ENCODE measurements at regions not wholly inside any gene's neighbourhood (a gene's known extent, or its start where the extent isn't known, plus 50 kb on each side); places are given as distances from the start of the nearest gene placed in this dataset.
"Not testable (repeated sequence)": the region's sequence is repeated elsewhere in the genome, so short reads cannot be mapped to it uniquely, and the experiment has no call there.

DNA sequence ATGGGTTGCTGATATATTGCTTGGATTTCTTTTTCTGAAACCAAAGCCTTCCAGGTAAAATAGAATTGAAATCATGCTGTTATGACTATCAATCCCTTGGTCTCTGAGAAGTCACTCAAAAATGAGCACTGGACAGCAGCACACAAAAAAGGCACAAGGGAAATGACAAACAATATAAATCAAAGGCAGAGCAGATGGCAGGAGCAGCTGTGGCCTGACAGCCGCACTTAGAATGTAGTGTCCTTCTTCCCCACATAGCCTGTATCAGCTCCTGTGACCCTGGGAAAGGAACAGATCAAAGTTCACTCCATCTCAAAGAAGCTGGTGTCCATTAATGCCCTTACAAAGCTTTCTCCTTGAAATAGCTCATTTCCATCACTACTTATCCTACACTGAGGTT lies 326.7 kb downstream of the SUCLG1 start:
- DNase-seq (ENCODE audit: low read depth) = no peak

DNA sequence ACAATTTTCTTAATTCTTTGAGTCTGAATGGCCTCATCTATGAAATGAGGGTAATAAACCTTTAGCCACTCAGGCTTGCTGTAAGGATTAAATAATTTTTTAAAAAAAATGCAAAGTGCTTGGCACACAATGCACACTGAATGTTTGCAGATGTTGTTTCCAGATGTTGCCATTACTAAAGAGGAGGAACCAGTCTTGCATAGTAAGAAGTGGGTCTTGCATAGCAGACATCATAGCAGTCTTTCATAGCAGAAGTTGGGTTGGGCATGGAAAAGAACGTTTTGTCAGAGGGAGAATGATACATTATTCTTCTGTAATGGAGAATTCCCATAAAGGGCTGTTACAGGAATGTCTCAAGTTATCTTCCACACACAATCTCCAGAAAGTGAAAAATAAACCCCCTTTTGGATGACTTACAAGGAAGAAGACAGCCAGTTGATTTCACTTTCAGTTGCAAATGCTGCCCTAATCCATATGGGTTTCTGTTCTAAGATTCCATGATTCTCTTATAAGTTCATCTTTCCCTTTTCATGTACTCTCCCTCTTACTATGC lies 327.7 kb downstream of the SUCLG1 start:
- no peak for DNase-seq (ENCODE audit: low read depth)

DNA sequence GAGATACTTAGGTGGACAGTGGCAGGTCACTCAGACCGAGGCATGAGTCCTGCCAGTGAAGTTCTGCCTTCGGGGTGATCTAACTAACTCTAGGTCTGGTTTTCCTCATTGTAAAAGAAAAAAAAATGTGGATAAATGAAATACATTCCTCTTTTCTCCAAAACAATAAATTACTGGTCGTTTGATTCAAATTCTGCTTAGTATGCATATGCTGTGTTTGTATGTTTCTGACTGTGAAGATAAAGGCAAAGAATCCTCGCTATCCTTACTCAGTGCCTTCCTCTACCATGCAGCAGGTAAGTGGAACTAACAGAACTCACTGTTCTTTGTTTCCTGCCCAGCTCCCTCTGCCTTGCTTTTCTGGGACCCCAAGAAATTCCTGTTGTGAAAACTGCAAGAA lies 330.1 kb downstream of the SUCLG1 start:
- no peak for DNase-seq (ENCODE audit: low read depth)

DNA sequence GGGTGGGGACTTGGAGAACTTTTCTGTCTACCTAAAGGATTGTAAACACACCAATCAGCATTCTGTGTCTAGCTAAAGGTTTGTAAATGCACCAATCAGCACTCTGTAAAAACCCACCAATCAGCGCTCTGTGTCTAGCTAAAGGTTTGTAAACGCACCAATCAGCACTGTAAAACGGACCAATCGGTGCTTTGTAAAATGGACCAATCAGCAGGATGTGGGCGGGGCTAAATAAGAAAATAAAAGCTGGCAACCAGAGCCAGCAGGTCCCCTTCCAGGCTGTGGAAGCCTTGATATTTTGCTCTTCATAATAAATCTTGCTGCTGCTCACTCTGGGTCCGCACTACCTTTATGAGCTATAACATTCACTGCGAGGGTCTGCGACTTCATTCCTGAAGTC lies 331.3 kb downstream of the SUCLG1 start:
- not testable (repeated sequence) for DNase-seq (ENCODE audit: low read depth)

DNA sequence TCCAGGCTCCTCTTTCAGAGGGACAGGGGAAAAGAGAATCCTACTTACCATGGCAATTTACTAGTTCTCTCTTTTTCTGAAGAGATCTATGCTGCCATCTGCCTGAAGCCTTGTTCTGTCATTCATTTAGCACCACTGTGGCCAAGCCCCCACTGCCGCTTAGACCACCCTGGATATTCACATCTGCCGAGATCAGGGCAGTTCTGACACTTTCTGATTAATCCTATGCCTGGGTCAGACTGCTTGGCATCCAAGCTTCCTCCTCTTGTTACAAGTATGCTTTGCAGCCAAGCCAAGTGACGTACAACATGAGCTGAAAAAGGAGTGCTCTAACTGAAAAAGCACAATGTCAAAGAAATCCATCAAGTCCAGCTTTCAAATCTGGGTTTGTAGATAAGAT lies 332.6 kb downstream of the SUCLG1 start:
- DNase-seq (ENCODE audit: low read depth) = no peak

DNA sequence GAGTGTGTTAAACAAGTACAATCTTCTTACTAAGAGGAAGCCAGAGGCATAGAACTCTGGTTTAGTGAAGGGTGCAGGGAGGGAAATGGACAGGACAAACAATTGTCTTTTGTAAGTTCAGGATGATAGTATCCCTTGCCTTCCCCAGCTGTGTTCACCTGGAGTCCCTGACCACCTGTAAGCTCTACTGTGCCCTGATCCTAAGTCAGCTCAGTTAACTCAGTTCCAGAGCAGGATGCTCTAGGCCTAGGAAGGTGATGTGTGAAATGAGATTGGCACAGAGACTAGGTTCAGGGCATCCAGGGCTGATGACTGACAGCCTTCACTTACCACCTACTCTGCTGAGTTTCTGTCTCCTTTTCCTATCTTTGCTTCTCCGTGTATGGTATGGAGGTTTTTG lies 333.0 kb downstream of the SUCLG1 start:
- DNase-seq (ENCODE audit: low read depth) = no peak

- no peak for DNase-seq (ENCODE audit: low read depth)
Measured at GRCh38 chr2:84116143-84116542, 342.9 kb downstream of the SUCLG1 start.

DNA sequence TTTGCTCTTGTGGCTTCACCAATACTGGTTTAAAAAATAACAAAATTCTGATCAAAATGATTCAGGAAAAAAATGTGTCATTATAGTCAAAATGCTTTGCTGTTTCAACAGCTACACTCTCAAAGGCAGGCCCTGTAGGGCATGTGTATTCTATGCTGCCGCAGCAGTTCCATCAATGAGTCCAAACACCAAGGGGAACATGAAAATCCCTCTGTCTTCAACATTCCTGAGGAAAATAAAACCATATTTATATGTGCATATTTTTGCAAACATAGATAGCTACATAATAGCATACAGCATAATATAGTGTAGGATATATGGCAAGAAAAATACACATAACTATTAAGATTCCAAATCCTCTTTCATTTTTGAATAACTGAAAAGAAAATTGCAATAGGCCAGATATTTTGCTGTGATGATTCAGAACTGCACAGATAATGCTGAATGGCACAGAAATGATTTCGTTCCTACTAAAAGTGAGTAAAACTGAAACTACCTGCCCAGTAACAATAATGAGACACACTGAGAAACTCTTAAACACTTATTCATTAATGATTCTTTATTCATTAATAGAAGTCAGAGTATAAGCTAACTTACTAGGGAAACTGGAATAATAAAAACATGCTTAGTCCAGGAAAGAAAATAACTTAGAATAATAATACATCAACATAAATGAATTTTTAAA lies 343.8 kb downstream of the SUCLG1 start:
- DNase-seq (ENCODE audit: low read depth) = no peak

DNA sequence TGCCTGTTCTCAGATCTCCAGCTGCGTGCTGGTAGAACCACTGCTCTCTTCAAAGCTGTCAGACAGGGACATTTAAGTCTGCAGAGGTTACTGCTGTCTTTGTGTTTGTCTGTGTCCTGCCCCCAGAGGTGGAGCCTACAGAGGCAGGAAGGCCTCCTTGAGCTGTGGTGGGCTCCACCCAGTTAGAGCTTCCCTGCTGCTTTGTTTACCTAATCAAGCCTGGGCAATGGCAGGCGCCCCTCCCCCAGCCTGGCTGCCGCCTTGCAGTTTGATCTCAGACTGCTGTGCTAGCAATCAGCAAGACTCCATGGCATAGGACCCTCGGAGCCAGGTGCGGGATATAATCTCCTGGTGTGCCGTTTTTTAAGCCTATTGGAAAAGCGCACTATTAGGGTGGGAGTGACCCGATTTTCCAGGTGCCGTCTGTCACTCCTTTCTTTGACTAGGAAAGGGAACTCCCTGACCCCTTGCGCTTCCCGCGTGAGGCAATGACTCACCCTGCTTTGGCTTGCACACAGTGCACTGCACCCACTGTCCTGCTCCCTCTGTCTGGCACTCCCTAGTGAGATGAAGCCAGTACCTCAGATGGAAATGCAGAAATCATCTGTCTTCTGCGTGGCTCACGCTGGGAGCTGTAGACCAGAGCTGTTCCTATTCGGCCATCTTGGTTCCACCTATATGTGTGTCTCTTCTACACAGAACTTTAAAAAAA lies 355.1 kb downstream of the SUCLG1 start:
- not testable (repeated sequence) for DNase-seq (ENCODE audit: low read depth)

GRCh38 chr2:84102274-84102673 lies 356.8 kb downstream of the SUCLG1 start:
- DNase-seq (ENCODE audit: low read depth) = no peak

DNA sequence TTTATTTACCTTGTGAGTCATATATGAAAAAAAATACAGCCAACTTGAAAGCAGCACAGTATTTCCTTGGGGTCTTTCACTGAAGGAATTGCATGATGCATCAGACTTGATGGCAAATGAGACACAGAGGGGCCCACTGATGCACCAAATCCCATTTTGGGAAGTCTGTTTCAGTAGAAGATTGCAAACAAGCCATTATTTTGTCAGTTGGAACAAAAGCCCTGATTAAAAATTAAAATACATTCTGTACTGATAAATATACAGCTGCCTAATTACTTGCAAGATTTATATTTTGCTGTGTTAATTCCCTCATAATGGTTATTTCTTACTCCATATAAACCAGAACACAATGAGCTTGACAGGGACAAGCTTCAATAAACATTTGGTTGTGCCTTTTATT lies 370.4 kb downstream of the SUCLG1 start:
- no peak for DNase-seq (ENCODE audit: low read depth)

DNA sequence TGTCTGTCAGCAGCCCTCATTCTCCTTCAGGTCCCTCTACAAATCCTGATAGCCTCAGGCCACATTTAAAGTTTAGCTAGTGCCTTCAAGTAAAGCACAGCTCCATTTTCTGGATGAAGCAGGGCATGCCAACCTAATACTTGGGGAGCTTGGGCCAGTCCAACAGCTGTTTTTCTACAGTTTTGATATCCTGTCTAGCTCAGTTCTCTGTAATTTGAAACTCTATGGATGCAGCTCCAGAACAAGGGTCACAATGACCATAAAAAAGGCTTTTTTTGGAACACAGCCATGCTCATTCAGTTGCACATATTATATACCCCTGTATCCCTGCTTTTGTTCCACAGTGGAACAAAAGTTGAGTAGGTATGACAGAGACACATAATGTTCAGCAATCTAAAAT lies 373.5 kb downstream of the SUCLG1 start:
- no peak for DNase-seq (ENCODE audit: low read depth)

DNA sequence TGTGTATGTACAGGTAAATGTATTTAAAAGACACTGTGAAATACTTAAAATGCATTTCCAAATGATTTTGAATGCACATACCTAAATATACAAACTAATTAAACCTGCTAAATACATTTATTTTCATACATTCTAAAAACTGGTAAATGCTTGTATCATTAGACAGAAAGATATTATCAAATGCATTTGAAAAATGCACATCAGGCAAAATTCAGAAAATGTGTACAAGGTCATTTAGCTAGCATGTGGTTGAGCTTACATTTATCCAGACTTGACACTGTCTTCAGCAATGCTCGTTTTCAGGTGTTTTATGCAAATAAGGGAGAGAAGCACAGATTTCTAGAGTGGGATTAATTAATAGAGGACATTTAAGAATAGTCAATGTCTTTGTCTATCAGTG lies 374.2 kb downstream of the SUCLG1 start:
- no peak for DNase-seq (ENCODE audit: low read depth)

DNA sequence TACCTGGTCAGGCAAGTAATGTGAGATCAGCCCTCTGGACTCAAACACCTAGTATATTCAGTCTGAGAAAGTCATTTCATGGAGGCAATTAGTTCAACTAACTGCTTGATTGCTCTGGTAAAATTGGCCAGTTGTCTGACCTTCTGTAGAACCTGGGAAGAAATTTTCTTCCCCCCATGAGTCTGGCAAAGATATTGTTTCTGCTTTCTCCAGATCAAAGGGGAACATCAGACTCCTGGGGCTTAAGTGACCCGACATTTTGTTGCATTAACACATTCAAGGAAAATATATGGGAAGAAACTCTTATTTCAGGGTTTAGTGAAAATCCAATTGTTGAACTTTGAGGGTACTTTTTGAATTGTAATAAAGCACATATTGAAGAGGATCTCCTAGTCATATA lies 375.1 kb downstream of the SUCLG1 start:
- no peak for DNase-seq (ENCODE audit: low read depth)

GRCh38 chr2:84078471-84078870 lies 380.6 kb downstream of the SUCLG1 start:
- DNase-seq (ENCODE audit: low read depth) = no peak

GRCh38 chr2:84077496-84077895 lies 381.6 kb downstream of the SUCLG1 start:
- no peak for DNase-seq (ENCODE audit: low read depth)

GRCh38 chr2:84071050-84071449 lies 388.0 kb downstream of the SUCLG1 start:
- no peak for DNase-seq (ENCODE audit: low read depth)

- no peak for DNase-seq (ENCODE audit: low read depth)
Measured at GRCh38 chr2:84065857-84066256, 393.2 kb downstream of the SUCLG1 start.

DNA sequence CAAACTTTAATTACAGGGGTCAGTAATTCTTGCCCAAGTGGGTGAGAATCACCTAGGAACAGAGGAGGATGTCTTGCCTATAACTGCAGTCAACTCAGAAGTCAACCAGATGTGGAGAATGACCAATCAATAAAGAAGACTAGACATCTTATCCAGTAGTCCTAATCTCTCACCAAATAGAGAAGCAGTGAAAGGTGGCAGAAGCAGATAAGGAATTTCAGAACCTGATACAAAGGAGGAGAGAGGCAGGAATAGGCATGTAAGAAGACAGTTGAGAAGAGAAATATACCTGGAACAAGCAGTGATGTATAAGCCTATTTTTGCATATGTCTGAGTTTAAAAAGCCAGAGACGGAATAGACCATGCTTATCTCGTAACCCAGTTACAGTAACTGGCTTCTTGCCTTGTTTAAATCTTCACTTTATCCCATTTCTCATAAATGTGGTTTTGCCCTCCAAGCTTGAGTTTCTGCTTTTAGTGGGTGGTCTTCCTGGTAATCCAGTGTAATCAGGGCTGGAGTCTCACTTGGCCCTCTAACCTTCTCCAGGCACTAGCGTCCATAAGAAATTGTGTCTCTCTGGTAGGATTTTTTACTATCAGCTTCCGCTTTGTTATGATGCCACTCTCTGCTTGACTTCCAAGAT lies 401.0 kb downstream of the SUCLG1 start:
- no peak for DNase-seq (ENCODE audit: low read depth)

GRCh38 chr2:84055816-84056215 lies 403.3 kb downstream of the SUCLG1 start:
- DNase-seq (ENCODE audit: low read depth) = no peak

GRCh38 chr2:84054577-84054976 lies 404.5 kb downstream of the SUCLG1 start:
- not testable (repeated sequence) for DNase-seq (ENCODE audit: low read depth)

DNA sequence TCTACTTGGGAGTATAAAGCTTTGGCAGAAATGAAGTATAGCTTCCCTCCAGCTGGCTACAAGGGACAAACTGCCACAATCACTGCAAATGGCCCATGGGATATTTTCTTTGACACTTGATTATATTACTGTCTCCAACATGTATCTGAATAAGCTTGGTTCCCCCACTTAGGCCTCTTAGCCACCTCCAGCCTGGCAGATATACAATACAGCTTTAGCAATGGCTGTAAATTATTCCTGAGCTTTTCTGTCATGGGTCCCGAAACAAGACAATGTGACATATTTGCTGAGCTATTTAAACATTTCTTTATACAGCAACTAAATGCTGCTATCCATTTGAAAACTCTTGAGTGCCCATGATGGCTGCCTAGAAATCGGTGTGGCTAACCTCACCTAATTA lies 406.2 kb downstream of the SUCLG1 start:
- no peak for DNase-seq (ENCODE audit: low read depth)

- DNase-seq (ENCODE audit: low read depth) = no peak
Measured at GRCh38 chr2:84052043-84052442, 407.0 kb downstream of the SUCLG1 start.

Measured in stimulated activated CD8-positive, alpha-beta memory T cell treated with anti-CD3 and anti-CD28 coated beads, Interleukin-15, amount 100 ng/mL, for 1 hour (primary cell).